WERI-Rb-1 (cell line): ENCODE measurements at regions not wholly inside any gene's neighbourhood (a gene's known extent, or its start where the extent isn't known, plus 50 kb on each side); places are given as distances from the start of the nearest gene placed in this dataset.

Experiments
- DNase-seq: peaks from one replicate; pipeline ENCODE4 v3.0.0-alpha.2; 2020
- H3K27ac ChIP-seq: fragments of 250-450 bp; sonication (Bioruptor Pico); 2 replicates; pipeline ENCODE4 v1.5.1; 2020; ENCODE audit warnings: mild to moderate bottlenecking, moderate library complexity
- H3K27me3 ChIP-seq: fragments of 250-450 bp; sonication (Bioruptor Pico); 2 replicates; pipeline ENCODE4 v1.5.1; 2021; ENCODE audit warnings: mild to moderate bottlenecking, low read depth, moderate library complexity; ENCODE audit not compliant: insufficient read depth, severe bottlenecking
- H3K36me3 ChIP-seq: fragments of 250-450 bp; sonication (Bioruptor Pico); 2 replicates; pipeline ENCODE4 v1.5.1; 2020; ENCODE audit warnings: mild to moderate bottlenecking, moderate library complexity
- H3K4me3 ChIP-seq: 2 replicates; pipeline ENCODE4 v1.5.1; 2011; ENCODE audit warnings: low read depth, mild to moderate bottlenecking, control low read depth, low read length
- H3K9me3 ChIP-seq: fragments of 250-450 bp; sonication (Bioruptor Pico); 2 replicates; pipeline ENCODE4 v1.5.1; 2021; ENCODE audit warnings: mild to moderate bottlenecking, moderate library complexity; ENCODE audit not compliant: severe bottlenecking
- TF ChIP-seq, protein P1 (sequence below): IDR thresholded peaks from 2 replicates; pipeline ENCODE4 v1.5.1; 2011; ENCODE audit warnings: low read depth, mild to moderate bottlenecking, control low read depth, inconsistent platforms, low read length

DNA sequence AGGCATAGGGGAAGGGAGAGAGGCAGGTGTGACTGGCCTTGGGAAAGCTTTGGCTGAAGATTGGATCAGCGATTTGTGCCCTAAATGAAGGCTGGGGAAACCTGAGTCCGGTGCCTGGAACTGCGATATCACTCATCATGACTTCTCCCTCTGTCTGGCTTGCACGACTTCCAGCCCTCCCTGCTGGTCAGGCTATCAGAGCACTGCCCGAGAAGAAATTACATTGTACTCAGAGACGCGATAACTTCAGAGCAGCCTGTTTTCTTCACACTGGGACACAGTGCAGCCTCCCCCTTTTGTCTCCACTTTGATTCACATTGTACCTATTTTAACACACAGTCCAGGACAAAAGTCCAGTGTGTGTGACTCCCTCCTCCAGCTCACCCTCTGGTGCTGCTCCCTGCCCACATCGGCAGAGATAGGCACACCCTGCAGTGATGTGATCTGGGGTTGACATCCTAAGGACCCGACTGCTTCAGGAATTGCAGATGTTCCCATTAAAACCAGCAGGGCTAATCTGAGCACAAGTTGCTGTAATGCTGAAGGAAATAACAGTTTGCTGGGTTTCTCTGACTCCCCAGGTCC lies 62.1 kb upstream of the CADM1 start:
- Histone ChIP-seq H3K27ac (no peak overlapping the region), H3K36me3 (no peaks in the 10 kb centered on the region), H3K27me3 (no peaks in the 10 kb centered on the region), H3K9me3 (no peaks in the 10 kb centered on the region), H3K4me3 (no peak overlapping the region)
- TF ChIP-seq, protein P1, sequence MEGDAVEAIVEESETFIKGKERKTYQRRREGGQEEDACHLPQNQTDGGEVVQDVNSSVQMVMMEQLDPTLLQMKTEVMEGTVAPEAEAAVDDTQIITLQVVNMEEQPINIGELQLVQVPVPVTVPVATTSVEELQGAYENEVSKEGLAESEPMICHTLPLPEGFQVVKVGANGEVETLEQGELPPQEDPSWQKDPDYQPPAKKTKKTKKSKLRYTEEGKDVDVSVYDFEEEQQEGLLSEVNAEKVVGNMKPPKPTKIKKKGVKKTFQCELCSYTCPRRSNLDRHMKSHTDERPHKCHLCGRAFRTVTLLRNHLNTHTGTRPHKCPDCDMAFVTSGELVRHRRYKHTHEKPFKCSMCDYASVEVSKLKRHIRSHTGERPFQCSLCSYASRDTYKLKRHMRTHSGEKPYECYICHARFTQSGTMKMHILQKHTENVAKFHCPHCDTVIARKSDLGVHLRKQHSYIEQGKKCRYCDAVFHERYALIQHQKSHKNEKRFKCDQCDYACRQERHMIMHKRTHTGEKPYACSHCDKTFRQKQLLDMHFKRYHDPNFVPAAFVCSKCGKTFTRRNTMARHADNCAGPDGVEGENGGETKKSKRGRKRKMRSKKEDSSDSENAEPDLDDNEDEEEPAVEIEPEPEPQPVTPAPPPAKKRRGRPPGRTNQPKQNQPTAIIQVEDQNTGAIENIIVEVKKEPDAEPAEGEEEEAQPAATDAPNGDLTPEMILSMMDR = no peak
- DNase-seq = no peak

DNA sequence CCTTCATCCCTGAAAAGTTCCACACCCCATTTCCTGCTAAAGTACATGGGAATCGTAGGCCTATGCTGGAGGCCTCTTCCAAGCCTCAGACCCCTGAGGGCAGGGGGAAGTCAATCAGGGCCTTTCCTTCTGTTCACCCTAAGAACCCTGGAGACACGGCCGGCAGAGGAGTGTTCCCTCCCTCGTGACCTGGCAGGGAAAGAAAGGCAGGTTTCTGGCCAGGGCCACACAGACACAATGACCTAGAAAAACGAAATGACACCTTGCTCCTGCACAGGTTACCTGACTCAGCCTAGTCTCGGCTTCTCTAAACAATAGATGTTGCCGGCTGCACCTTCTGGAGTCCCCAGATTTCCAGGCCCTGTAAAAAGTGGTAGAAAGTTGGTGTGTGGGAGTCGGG lies 60.6 kb upstream of the CADM1 start:
- no peaks in the 10 kb centered on the region for H3K27me3 ChIP-seq
- TF ChIP-seq, protein P1 = no peak
- no peaks in the 10 kb centered on the region for H3K36me3 ChIP-seq
- DNase-seq = no peak
- H3K4me3 ChIP-seq = no peak overlapping the region
- H3K27ac ChIP-seq = no peak overlapping the region
- no peaks in the 10 kb centered on the region for H3K9me3 ChIP-seq

DNA sequence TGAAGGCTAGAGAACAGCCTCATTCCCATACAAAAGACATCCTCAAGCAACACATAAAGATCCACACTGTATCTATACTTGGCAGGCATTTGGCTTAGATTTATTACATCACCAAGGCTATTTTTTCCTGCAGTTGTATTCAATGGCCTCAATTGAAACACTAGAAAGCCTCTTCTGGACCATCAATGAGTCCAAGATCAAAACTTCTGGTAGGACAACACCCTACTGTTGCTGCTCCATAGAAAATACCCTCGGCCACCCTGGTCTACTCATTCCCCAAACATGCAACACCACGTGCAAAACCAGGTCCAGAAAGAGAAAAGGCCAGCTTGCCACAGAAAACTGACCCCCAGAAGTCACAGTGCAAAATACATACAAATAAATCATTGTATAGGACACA lies 56.9 kb upstream of the CADM1 start:
- Histone ChIP-seq H3K4me3 (no peak overlapping the region), H3K9me3 (peaks cover 8% of the 10 kb centered on the region), H3K27me3 (no peaks in the 10 kb centered on the region), H3K36me3 (no peaks in the 10 kb centered on the region), H3K27ac (no peak overlapping the region)
- TF ChIP-seq, protein P1 = no peak
- DNase-seq = no peak

DNA sequence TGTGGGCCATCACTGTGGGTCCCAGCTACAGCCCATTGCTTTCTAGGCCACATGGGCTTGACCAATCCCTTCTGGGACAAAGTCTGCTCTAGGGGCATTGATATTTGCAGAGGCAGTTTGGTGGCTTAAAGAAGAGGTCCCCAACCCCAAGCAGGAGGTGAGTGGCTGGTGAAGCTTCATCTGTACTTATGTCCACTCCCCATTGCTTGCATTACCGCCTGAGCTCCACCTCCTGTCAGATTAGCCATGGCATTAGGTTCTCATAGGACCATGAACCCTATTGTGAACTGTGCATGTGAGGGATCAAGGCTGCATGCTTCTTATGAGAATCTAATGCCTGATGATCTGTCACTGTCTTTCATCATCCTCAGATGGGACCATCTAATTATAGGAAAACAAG lies 54.4 kb upstream of the CADM1 start:
- no peak overlapping the region for H3K4me3 ChIP-seq
- DNase-seq = no peak
- H3K36me3 ChIP-seq = no peaks in the 10 kb centered on the region
- no peaks in the 10 kb centered on the region for H3K27me3 ChIP-seq
- peaks cover 8% of the 10 kb centered on the region for H3K9me3 ChIP-seq
- TF ChIP-seq, protein P1 = no peak
- peak overlapping the region; percentile 92 for H3K27ac ChIP-seq

DNA sequence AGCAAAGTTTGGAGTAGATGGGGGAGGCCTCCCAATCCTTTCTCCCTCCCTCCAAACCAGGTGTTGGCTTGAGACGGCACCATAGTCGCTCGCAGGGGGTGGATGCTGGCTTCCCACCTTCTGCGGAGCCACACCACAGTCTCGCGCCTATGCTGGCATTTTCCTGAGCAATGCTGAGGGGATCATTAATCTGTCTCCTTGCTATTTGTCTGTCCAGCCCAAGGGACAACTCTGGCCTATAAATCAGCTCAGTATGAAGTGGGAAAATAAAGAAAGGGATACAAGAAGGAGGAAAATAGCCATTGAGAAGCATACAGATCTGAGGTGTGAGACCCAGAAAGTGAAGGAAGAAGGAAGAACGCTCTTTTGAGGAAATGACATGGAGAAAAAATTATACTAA lies 53.5 kb upstream of the CADM1 start:
- TF ChIP-seq, protein P1 = no peak
- H3K27me3 ChIP-seq = no peaks in the 10 kb centered on the region
- peaks cover 8% of the 10 kb centered on the region for H3K9me3 ChIP-seq
- peak overlapping the region; percentile 92 for H3K27ac ChIP-seq
- no peak overlapping the region; the same call in 1 of the 2 replicates for H3K4me3 ChIP-seq
- DNase-seq = peak; percentile 31
- no peaks in the 10 kb centered on the region for H3K36me3 ChIP-seq

DNA sequence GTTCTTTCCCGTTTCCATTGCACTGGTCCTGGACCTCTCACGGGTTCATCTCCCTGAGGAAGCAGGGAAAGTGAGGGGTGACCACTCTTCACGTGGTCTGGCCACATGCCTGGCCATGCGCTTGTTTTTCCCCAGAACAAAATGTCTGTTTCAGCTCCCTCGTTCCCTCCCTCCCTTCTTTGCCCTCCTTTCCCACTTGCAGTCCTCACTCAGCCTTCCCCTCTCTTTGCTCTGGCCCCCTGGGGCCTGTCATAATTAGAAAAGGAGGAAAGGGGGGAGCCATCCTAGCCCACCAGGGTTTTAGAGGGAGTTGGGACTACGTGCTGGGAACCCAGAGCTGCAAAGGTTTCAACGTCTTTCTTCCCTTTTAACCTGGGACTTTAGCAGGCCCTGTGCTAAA lies 52.8 kb upstream of the CADM1 start:
- peaks cover 8% of the 10 kb centered on the region for H3K9me3 ChIP-seq
- H3K36me3 ChIP-seq = no peaks in the 10 kb centered on the region
- no peaks in the 10 kb centered on the region for H3K27me3 ChIP-seq
- TF ChIP-seq, protein P1 = no peak
- H3K4me3 ChIP-seq = no peak overlapping the region
- DNase-seq = no peak
- peak overlapping the region; percentile 92 for H3K27ac ChIP-seq
